ENCODE measurements at regions not wholly inside any gene's neighbourhood (a gene's known extent, or its start where the extent isn't known, plus 50 kb on each side); places are given as distances from the start of the nearest gene placed in this dataset.

DNA sequence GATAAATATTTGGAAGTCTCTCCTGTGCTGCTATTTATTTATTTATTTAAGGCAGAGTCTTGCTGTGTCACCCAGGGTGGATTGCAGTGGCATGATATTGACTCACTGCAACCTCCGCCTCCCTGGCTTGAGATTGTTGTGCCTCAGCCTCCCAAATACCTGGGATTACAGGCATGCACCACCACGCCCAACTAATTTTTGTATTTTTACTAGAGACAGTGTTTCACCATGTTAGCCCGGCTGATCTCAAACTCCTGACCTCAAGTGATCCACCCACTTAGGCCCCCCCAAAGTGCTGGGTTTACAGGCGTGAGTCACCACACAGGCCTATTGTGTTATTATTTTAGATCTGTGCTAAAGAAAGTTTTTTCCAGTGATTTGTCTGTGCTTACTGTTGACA lies 225.2 kb downstream of the CCER1 start:
- TF ChIP-seq EZH2 (IDR thresholded peaks at IDR 0.05; ENCODE audit: borderline replicate concordance, insufficient read depth, low read length, poor library complexity, severe bottlenecking): no peak
- no peak for TF ChIP-seq CTCF (IDR thresholded peaks at IDR 0.05; ENCODE audit: poor library complexity, severe bottlenecking)
- TF ChIP-seq POLR2AphosphoS5 (IDR thresholded peaks at IDR 0.05): no peak
- TF ChIP-seq TAF1 (IDR thresholded peaks at IDR 0.05; ENCODE audit: low read depth): no peak
- no peak for TF ChIP-seq REST (IDR thresholded peaks at IDR 0.05; ENCODE audit: borderline replicate concordance)

Measured in neural cell (in vitro differentiated cells).